ENCODE measurements at regions not wholly inside any gene's neighbourhood (a gene's known extent, or its start where the extent isn't known, plus 50 kb on each side); places are given as distances from the start of the nearest gene placed in this dataset.

GRCh38 chr4:119748853-119749252 is 120.2 kb upstream of the PDE5A start:
- peak in 1 of 2 donors; percentile 29 for DNase-seq

DNA sequence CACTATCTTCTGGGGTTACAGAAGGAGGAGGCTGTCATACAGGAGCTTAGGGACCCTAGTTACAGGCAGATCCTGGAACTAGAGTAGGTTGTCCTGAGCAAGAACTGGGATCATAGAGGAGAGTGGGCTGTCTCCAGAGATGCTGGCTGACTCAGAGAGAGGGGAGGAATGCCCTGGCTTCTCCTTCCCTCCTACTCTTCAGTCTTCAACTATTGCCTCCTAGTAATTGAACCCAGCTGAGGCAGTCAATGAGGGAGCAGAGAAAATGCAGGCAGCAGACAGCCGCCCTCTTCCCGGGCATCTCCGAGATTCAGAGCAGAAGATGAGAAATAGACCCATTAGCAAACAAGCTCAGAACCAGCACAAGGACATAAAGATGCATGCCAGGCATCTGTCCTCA is 118.3 kb upstream of the PDE5A start:
- no peak for DNase-seq

DNA sequence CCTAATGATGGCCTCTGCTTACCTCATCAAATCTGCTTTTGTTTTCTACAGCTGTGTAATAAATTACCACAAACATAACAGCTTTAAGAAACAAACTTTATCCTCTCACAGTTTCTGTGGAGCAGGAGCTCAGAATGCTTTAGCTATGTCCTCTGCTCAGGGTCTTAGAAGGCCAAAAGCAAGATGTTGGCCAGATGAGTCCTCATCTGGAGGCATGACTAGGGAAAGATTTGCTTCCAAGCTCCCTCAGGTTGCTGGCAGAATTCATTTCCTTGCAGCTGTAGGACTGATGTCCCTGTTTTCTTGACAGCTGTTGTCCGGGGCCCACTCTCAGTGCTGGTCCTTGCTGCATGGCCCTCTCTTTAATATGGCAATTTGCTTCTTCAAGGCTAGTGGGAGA is 116.7 kb upstream of the PDE5A start:
- DNase-seq: no peak

GRCh38 chr4:119744580-119744979 is 116.0 kb upstream of the PDE5A start:
- DNase-seq: no peak

- no peak for DNase-seq
Observed at GRCh38 chr4:119743644-119744043, 115.0 kb upstream of the PDE5A start.

DNA sequence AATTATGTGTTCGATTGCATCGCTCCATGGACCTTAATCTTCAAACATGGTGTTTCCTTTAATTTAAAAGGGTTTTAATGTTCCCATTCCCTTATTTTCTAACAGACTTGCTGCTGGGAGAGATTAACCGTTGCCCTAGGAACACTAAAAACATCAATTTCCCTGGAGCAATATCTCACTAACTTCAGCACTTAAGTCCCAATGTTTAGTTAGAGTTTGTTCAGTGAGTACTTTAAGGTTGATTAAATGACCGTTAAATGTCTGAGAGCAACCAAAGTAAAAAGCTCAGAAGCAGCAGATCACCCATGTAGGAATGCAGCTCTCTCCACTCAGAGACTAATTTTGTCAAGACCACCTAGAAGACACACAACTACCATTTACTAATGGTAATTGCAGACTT is 111.2 kb upstream of the PDE5A start:
- DNase-seq: no peak

- no peak for DNase-seq
Observed at GRCh38 chr4:119738901-119739300, 110.3 kb upstream of the PDE5A start.

DNA sequence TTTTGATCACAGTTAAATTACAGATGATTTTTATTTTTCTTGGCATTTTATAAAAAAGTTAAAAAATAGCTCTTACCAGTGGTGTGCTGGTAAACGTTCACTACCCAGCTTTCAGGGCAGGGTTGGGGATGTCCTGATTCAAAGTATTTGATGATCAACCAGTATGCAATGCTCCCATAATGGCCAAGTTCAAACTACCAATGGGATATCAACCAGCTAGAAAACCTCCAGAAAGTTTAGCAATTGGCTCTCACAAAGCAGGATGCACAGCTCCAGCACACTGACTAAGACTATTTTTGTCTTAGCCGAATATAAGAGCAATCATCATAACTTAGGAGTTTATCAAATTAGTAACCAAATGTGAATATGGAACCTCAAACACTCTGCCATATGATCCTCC is 108.0 kb upstream of the PDE5A start:
- no peak for DNase-seq

DNA sequence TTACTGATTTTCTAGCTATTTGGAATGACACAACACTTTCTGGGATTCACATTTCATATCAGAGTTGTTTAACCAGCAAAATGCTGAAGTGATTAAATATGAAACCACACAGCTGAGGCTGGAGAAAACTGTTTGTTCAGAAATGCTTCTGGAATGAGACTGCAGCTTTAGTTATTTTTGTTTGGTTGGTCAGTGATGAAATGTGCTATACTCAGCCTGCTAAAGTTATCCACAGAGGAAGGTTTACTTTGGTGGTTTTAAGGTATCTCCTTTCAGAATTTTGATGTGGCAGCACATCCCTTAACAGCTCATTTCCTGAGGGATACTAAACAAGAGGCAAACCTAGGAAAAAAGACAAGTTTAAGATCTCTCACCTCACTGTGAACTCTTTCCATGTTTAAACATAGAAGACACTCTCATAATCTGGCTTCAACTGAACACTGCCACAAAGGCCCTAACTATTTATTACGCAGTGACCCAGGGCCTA is 106.6 kb upstream of the PDE5A start:
- DNase-seq: peak in 1 of 2 donors; percentile 18

DNA sequence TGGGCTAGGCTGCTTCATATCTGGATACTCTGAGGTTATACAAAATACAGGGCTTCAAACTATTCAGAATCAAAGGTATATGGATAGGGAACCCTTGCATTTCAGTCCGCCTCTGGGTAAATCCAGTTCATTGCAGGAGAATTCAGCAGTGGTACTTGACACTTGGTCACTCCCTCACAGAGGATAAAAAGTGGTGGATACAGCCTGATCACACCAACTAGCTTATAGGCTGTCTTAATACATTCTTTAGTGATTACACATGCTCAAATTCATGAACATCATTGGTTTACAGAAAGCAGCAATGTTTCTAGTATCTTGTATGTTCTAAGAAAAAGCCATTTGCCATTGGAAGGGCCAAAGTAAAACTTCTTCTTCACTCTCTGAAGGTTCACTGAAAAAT is 104.8 kb upstream of the PDE5A start:
- no peak for DNase-seq

GRCh38 chr4:119731778-119732177 is 103.2 kb upstream of the PDE5A start:
- DNase-seq: no peak

- no peak for DNase-seq
Observed at GRCh38 chr4:119731146-119731742, 102.6 kb upstream of the PDE5A start.

GRCh38 chr4:119730671-119730950 is 102.0 kb upstream of the PDE5A start:
- no peak for DNase-seq

GRCh38 chr4:119729835-119730670 is 101.4 kb upstream of the PDE5A start:
- DNase-seq: peak; percentile 19 to 23

DNA sequence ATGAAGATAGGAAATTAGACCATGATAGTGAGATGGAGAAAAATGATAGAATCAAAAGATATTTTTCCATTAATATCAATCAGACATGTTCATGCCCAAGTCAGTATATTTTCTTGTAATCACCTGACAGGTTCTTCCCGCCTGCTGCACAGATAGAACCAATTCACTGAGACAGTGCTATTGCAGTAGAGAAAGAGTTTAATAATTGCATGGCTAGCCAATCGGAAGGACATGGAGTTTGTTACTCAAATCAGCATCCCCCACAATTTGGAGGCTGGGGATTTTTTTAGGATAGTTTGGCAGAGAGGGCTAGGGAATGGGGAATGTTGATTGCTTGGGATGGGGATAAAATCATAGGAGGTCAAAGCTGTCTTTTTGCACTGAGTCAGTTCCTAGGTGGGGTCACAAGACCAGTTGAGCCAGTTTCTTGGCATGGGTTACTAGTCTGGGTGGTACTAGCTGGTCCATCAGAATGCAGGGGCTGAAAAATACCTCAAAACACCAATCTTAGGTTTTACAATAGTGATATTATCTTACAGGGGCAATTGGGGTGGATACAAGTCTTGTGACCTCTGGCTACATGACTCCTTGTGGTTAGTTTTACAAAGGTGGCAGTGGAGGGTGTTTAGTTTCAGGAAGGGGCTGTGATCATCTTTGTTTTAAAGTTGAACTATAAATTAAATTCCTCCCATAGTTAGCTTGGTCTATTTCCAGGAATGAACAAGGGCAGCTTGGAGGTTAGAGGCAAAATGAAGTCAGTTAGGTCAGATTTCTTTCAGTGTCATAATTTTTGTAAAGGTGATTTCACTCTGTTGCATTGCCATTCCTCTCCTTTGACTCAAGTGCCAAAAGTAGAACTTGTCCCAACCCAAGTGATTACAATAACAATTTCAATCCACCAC is 100.3 kb upstream of the PDE5A start:
- DNase-seq: no peak

- no peak for DNase-seq
Observed at GRCh38 chr4:119728185-119728584, 99.6 kb upstream of the PDE5A start.

DNA sequence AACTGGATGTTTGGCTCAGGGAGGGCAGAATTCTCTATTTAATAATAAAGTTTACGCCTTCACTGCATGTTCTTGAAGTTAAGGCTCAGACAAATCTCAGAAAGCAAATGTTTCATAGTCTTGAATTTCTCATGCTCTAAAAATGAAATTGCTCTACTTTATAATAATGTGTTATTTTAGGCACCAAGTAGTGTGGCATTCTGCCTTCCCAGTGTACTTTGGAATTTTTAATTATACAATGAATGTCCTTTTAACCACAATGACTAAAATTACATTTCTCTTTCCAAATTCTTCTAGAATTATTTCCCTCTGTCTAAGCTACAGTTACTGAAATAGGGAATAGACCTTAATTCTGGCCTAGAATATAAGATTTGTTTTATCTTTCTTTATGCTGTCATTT is 97.9 kb upstream of the PDE5A start:
- no peak for DNase-seq

DNA sequence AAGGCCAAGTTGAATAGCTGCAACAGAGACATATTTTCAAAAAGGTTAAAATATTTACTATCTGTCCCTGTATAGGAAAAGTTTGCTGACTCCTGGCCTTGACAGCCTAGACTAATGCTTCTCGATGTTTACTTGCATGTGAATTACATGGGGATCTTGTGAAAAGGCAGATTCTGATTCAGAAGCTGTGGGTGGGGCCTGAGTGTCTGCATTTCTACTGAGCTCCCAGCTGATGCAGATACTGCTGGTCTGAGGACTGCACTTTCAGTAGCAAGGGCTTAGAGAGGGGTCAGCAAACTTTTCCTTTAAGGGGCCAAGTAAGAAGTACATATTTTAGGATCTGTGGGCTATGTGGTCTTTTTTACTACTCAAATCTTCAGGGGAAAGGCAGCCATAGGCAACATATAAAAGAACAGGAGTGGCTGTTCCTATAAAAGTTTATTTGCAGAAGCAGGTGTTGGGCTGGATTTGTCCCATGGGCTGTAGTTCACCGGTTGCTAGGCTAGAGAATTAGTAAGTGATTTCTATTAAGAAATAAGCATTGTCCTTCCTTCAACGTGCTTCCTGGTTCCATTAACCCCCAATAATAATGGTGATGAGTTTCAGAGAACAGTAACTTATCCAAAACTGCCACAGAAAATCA is 97.2 kb upstream of the PDE5A start:
- DNase-seq: no peak

- no peak for DNase-seq
Observed at GRCh38 chr4:119725011-119725410, 96.4 kb upstream of the PDE5A start.

- no peak for DNase-seq
Observed at GRCh38 chr4:119722670-119723069, 94.1 kb upstream of the PDE5A start.

GRCh38 chr4:119721878-119722277 is 93.3 kb upstream of the PDE5A start:
- DNase-seq: no peak

All from right lung (tissue), 2 donors.